HepG2 (cell line): ENCODE measurements at regions not wholly inside any gene's neighbourhood (a gene's known extent, or its start where the extent isn't known, plus 50 kb on each side); places are given as distances from the start of the nearest gene placed in this dataset.

ENCODE experiments used
- ATAC-seq: fragments of 200-7000 bp; cut with Tn5 transposase; 3 replicates; pipeline ENCODE4 v1.9.1; 2020; ENCODE audit warnings: mild to moderate bottlenecking, moderate library complexity
- BruUV-seq: library from RNA; stranded (reverse); fragments of 400-500 nt; replicated peaks from 2 replicates; lab custom pipeline; 2021; lab: Mats Ljungman, UMichigan
- CTCF ChIA-PET: fragments of 300-600 bp; formaldehyde crosslinking; extraction: SDS; loops from one replicate; lab custom pipeline; 2021; ENCODE audit warnings: low total read pairs, inconsistent platforms, low intra/inter-chr PET ratio; lab: Yijun Ruan, JAX
- POLR2A ChIA-PET: fragments of 350-600 bp; sonication (Branson Sonifier 250); formaldehyde crosslinking; loops from one replicate; lab custom pipeline; 2020; ENCODE audit warnings: antibody characterized with exemption, inconsistent platforms; lab: Yijun Ruan, JAX
- DNase-seq: peaks from one replicate; pipeline ENCODE4 v3.0.0-alpha.2; 2015; ENCODE audit warnings: low spot score
- FAIRE-seq: peaks from 3 replicates; lab custom pipeline; 2011; peaks lifted over from hg19 to GRCh38; lab: Jason Lieb, UNC
- H2AFZ ChIP-seq: one replicate; pipeline ENCODE4 v1.6.1; 2011; ENCODE audit warnings: low read length, inconsistent platforms
- H3K27ac ChIP-seq: fragments of 300-600 bp; 3 replicates; pipeline ENCODE4 v1.8.0; 2011; ENCODE audit warnings: mixed run types, mild to moderate bottlenecking, mixed read lengths, low read length, inconsistent platforms; ENCODE audit not compliant: insufficient read depth; ENCODE audit errors: extremely low read length
- H3K27me3 ChIP-seq, 2 experiments: fragments of 200-600 bp in 1 of 2; 2 replicates in 1 of 2; 3 replicates in 1 of 2; pipeline versions ENCODE4 v1.6.0 to v1.8.0; 2011; ENCODE audit warnings: low read length in 2 of 2, mild to moderate bottlenecking in 2 of 2, moderate library complexity in 2 of 2, inconsistent platforms in 1 of 2; ENCODE audit not compliant: insufficient read depth in 2 of 2, control insufficient read depth in 1 of 2
- H3K36me3 ChIP-seq, 2 experiments: fragments of 200-600 bp in 1 of 2; replicated peaks in 1 of 2; 2 replicates in 1 of 2; 3 replicates in 1 of 2; pipeline versions ENCODE4 v1.5.1 to v1.8.0; 2011; ENCODE audit warnings: low read length in 2 of 2, inconsistent platforms in 1 of 2; ENCODE audit not compliant: insufficient read depth in 2 of 2, control insufficient read depth in 1 of 2
- H3K4me1 ChIP-seq: 2 replicates; pipeline ENCODE4 v1.5.1; 2012; ENCODE audit warnings: low read length, inconsistent platforms; ENCODE audit not compliant: insufficient read depth
- H3K4me2 ChIP-seq: 2 replicates; pipeline ENCODE4 v1.6.0; 2011; ENCODE audit warnings: low read depth, low read length, inconsistent platforms
- H3K4me3 ChIP-seq, 3 experiments: fragments of 200-600 bp in 1 of 3; sonication (generic), shearing (Covaris generic) in 1 of 3; replicated peaks in 1 of 3; 2 replicates each; pipeline ENCODE4 v1.5.1; 2011 to 2016; ENCODE audit warnings: low read length in 3 of 3, inconsistent platforms in 2 of 3, low read depth in 2 of 3, mild to moderate bottlenecking in 2 of 3, control low read depth in 1 of 3, mixed read lengths in 1 of 3; ENCODE audit not compliant: insufficient read depth in 1 of 3
- H3K79me2 ChIP-seq: one replicate; pipeline ENCODE4 v1.6.1; 2011; ENCODE audit warnings: low read length, inconsistent platforms; ENCODE audit not compliant: insufficient read depth
- H3K9ac ChIP-seq: 2 replicates; pipeline ENCODE4 v1.6.0; 2011; ENCODE audit warnings: mild to moderate bottlenecking, low read depth, low read length, inconsistent platforms; ENCODE audit not compliant: insufficient read depth
- H3K9me3 ChIP-seq: 2 replicates; pipeline ENCODE4 v1.5.1; 2012; ENCODE audit warnings: mild to moderate bottlenecking, low read length
- H4K20me1 ChIP-seq: 2 replicates; pipeline ENCODE4 v1.6.0; 2011; ENCODE audit warnings: inconsistent platforms, mild to moderate bottlenecking, low read length, moderate library complexity; ENCODE audit not compliant: insufficient read depth
- FOXP1 ChIP-seq, 2 experiments: fragments of 450-650 bp in 1 of 2; IDR thresholded peaks; 2 replicates each; pipeline ENCODE4 v1.6.1; 2017 to 2018; ENCODE audit warnings: antibody characterized with exemption in 1 of 2
- MIXL1 ChIP-seq: IDR thresholded peaks from 2 replicates; pipeline ENCODE4 v1.6.1; 2016
- NRL ChIP-seq: sonication (generic); formaldehyde crosslinking; IDR thresholded peaks from 2 replicates; pipeline ENCODE4 v1.5.0; 2020; ENCODE audit warnings: missing genetic modification reagents, mild to moderate bottlenecking, moderate library complexity, borderline replicate concordance
- PRDM4 ChIP-seq: sonication (generic); formaldehyde crosslinking; IDR thresholded peaks from 2 replicates; pipeline ENCODE4 v1.9.0; 2021; ENCODE audit warnings: missing genetic modification reagents, borderline replicate concordance
- SIX1 ChIP-seq: sonication (generic); formaldehyde crosslinking; IDR thresholded peaks from 2 replicates; pipeline ENCODE4 v1.4.0; 2020; ENCODE audit warnings: missing genetic modification reagents, borderline replicate concordance
- TSC22D2 ChIP-seq: sonication (generic); formaldehyde crosslinking; IDR thresholded peaks from 2 replicates; pipeline ENCODE4 v1.5.1; 2020; ENCODE audit warnings: missing genetic modification reagents, mild to moderate bottlenecking, borderline replicate concordance
- XRCC5 ChIP-seq: fragments of 200-400 bp; formaldehyde crosslinking; optimal IDR thresholded peaks from 2 replicates; pipeline ENCODE3; 2017; ENCODE audit warnings: mild to moderate bottlenecking, low read length
- YEATS2 ChIP-seq: sonication (generic); formaldehyde crosslinking; IDR thresholded peaks from 2 replicates; pipeline ENCODE4 v1.4.0; 2020; ENCODE audit warnings: missing genetic modification reagents, borderline replicate concordance
- ZNF124 ChIP-seq: sonication (generic); formaldehyde crosslinking; IDR thresholded peaks from 2 replicates; pipeline ENCODE4 v1.4.0; 2020; ENCODE audit warnings: missing genetic modification reagents
- ZNF224 ChIP-seq: sonication (generic); formaldehyde crosslinking; IDR thresholded peaks from 2 replicates; pipeline ENCODE4 v1.5.0; 2020; ENCODE audit warnings: mild to moderate bottlenecking, missing genetic modification reagents
- ZNF34 ChIP-seq: sonication (generic); formaldehyde crosslinking; IDR thresholded peaks from 2 replicates; pipeline ENCODE4 v1.4.0; 2020; ENCODE audit warnings: mild to moderate bottlenecking, missing genetic modification reagents, borderline replicate concordance
- ZNF564 ChIP-seq: sonication (generic); formaldehyde crosslinking; IDR thresholded peaks from 2 replicates; pipeline ENCODE4 v1.8.1; 2023; ENCODE audit warnings: mild to moderate bottlenecking, missing genetic modification reagents
- WGBS: methylation state at CpG from one replicate; pipeline ENCODE4 v1.1.6; 2017; ENCODE audit warnings: low lambda C conversion rate; 5-methylcytosine and 5-hydroxymethylcytosine counted together
- in situ Hi-C: cut with HindIII; loops from 2 replicates; pipeline ENCODE4 v1.10.0; 2017; ENCODE audit warnings: low pct_unique_long_range_greater_than_20kb; ENCODE audit not compliant: extremely low pct_ligation_motif_present
- intact Hi-C: fragments of 100-400 bp; cut with micrococcal nuclease; formaldehyde crosslinking; loops from one replicate; pipeline ENCODE4 v1.10.0; 2022; ENCODE audit not compliant: unreplicated experiment
- TF ChIP-seq, protein P1 (sequence below): sonication (generic); formaldehyde crosslinking; IDR thresholded peaks from 2 replicates; pipeline ENCODE4 v1.8.1; 2023; ENCODE audit warnings: mild to moderate bottlenecking, missing genetic modification reagents, borderline replicate concordance
- TF ChIP-seq, protein P2 (sequence below), 2 experiments: IDR thresholded peaks; 2 replicates each; pipeline ENCODE4 v1.6.1; 2011 to 2012; ENCODE audit warnings: low read length in 2 of 2, borderline replicate concordance in 1 of 2, low read depth in 1 of 2, mild to moderate bottlenecking in 1 of 2, moderate library complexity in 1 of 2

DNA sequence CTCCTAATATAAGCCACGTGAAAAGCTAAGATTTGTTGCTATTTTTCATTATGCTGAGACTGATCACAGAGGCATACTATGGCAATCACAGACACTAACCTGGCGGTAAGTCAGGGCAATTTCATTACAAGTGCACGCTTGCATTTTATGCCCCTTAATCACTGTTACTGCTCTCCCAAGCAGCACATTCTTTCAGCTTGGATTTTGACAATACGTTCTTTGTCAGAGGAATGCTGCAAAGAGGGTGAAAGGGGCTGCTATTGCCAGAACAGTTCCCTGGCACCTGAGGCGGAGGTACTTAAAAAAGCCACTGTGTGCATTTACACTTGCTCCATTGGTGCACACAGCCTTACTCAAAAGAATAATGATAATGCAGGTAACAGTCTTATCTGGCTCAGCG lies 346.6 kb downstream of the RFC3 start:
- ChIA-PET POLR2A (no interaction called here), CTCF (no interaction called here)
- no peak overlapping the region for H3K9ac ChIP-seq
- DNase-seq (no peak), FAIRE-seq (no peak), ATAC-seq (no peak)
- H3K27me3 ChIP-seq, result no peaks in the 10 kb centered on the region
- peaks cover 9% of the 10 kb centered on the region for H3K4me1 ChIP-seq
- no peaks in the 10 kb centered on the region for H3K9me3 ChIP-seq
- TF ChIP-seq, protein P1, sequence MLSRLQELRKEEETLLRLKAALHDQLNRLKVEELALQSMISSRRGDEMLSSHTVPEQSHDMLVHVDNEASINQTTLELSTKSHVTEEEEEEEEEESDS (CRISPR knock-in tag), result no peak
- H2AFZ ChIP-seq, result no peak overlapping the region
- no peaks in the 10 kb centered on the region for H4K20me1 ChIP-seq
- no peak overlapping the region for H3K27ac ChIP-seq
- no peak overlapping the region for H3K4me3 ChIP-seq
- intact Hi-C loops, result no loop called here
- H3K4me2 ChIP-seq, result no peak overlapping the region
- WGBS, result 64% methylated on average over 6 of the region's 6 CpGs
- in situ Hi-C loops, result no loop called here
- no peaks in the 10 kb centered on the region for H3K36me3 ChIP-seq
- BruUV-seq, result no TSS peak
- no peaks in the 10 kb centered on the region for H3K79me2 ChIP-seq

GRCh38 chr13:34165158-34165557 lies 347.2 kb downstream of the RFC3 start:
- FAIRE-seq, result no peak
- intact Hi-C loops, result no loop called here
- DNase-seq, result no peak
- Histone ChIP-seq H3K79me2 (no peaks in the 10 kb centered on the region), H3K4me1 (peaks cover 9% of the 10 kb centered on the region), H3K9ac (no peak overlapping the region), H2AFZ (no peak overlapping the region), H3K27ac (no peak overlapping the region), H3K4me3 (no peak overlapping the region), H3K4me2 (no peak overlapping the region), H4K20me1 (no peaks in the 10 kb centered on the region), H3K27me3 (no peaks in the 10 kb centered on the region), H3K9me3 (no peaks in the 10 kb centered on the region), H3K36me3 (no peaks in the 10 kb centered on the region)
- whole genome bisulfite sequencing, result 86% methylated on average over 7 of the region's 7 CpGs
- ChIA-PET CTCF (no interaction called here), POLR2A (no interaction called here)
- BruUV-seq, result no TSS peak
- in situ Hi-C loops, result no loop called here
- no peak for ATAC-seq
- TF ChIP-seq FOXP1 (IDR thresholded peaks at IDR 0.05) (no peak), FOXP1 (CRISPR knock-in tag; IDR thresholded peaks at IDR 0.05) (no peak), NRL (CRISPR knock-in tag) (no peak), ZNF34 (CRISPR knock-in tag) (no peak), ZNF564 (CRISPR knock-in tag) (no peak), TSC22D2 (CRISPR knock-in tag) (no peak), PRDM4 (CRISPR knock-in tag) (no peak), MIXL1 (CRISPR knock-in tag) (no peak), XRCC5 (no peak), ZNF124 (no peak), SIX1 (CRISPR knock-in tag) (no peak), YEATS2 (CRISPR knock-in tag) (no peak), ZNF224 (CRISPR knock-in tag) (no peak)
- TF ChIP-seq, protein P2, sequence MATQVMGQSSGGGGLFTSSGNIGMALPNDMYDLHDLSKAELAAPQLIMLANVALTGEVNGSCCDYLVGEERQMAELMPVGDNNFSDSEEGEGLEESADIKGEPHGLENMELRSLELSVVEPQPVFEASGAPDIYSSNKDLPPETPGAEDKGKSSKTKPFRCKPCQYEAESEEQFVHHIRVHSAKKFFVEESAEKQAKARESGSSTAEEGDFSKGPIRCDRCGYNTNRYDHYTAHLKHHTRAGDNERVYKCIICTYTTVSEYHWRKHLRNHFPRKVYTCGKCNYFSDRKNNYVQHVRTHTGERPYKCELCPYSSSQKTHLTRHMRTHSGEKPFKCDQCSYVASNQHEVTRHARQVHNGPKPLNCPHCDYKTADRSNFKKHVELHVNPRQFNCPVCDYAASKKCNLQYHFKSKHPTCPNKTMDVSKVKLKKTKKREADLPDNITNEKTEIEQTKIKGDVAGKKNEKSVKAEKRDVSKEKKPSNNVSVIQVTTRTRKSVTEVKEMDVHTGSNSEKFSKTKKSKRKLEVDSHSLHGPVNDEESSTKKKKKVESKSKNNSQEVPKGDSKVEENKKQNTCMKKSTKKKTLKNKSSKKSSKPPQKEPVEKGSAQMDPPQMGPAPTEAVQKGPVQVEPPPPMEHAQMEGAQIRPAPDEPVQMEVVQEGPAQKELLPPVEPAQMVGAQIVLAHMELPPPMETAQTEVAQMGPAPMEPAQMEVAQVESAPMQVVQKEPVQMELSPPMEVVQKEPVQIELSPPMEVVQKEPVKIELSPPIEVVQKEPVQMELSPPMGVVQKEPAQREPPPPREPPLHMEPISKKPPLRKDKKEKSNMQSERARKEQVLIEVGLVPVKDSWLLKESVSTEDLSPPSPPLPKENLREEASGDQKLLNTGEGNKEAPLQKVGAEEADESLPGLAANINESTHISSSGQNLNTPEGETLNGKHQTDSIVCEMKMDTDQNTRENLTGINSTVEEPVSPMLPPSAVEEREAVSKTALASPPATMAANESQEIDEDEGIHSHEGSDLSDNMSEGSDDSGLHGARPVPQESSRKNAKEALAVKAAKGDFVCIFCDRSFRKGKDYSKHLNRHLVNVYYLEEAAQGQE (IDR thresholded peaks at IDR 0.05; ENCODE audit: borderline replicate concordance in 1 of 2, low read depth in 1 of 2, low read length in 2 of 2), result no peak
